A549 (cell line): ENCODE measurements at regions not wholly inside any gene's neighbourhood (a gene's known extent, or its start where the extent isn't known, plus 50 kb on each side); places are given as distances from the start of the nearest gene placed in this dataset.

Experiments
- CTCF ChIP-seq: fragments of >200 bp; sonication (Bioruptor Twin); formaldehyde crosslinking; IDR thresholded peaks from 3 replicates; pipeline ENCODE4 v1.5.1; 2016
- MAFK ChIP-seq: fragments of 450-650 bp; IDR thresholded peaks from 2 replicates; pipeline ENCODE4 v1.6.1; 2014; ENCODE audit not compliant: partially characterized antibody
- RAD21 ChIP-seq, 2 experiments: fragments of >200 bp in 1 of 2; sonication (Bioruptor Twin) in 1 of 2; formaldehyde crosslinking in 1 of 2; IDR thresholded peaks in 1 of 2; conservative IDR thresholded peaks in 1 of 2; 2 replicates in 1 of 2; 3 replicates in 1 of 2; pipeline ENCODE4 v1.6.1; 2012 to 2018; ENCODE audit warnings: inconsistent platforms in 1 of 2

DNA sequence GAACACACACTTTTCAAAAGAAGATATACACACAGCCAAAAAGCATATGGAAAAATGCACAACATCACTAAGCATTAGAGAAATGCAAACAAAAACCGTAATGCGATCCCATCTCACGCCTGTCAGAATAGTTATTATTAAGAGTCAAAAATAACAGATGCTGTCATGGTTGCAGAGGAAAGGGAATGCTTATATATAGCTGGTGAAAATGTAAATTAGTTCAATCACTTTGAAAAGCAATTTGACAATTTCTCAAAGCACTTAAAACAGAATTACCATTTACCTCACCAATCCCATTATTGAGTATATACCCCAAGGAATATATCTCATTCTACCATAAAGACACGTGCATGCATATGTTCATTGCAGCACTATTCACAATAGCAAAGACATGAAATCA, 126.8 kb upstream of the MRPS30 start:
- no peak for TF ChIP-seq CTCF
- TF ChIP-seq RAD21 (conservative IDR thresholded peaks at IDR 0.05 in 1 of 2, IDR thresholded peaks at IDR 0.05 in 1 of 2), result no peak
- no peak for TF ChIP-seq MAFK
